ENCODE measurements at regions not wholly inside any gene's neighbourhood (a gene's known extent, or its start where the extent isn't known, plus 50 kb on each side); places are given as distances from the start of the nearest gene placed in this dataset.

DNA sequence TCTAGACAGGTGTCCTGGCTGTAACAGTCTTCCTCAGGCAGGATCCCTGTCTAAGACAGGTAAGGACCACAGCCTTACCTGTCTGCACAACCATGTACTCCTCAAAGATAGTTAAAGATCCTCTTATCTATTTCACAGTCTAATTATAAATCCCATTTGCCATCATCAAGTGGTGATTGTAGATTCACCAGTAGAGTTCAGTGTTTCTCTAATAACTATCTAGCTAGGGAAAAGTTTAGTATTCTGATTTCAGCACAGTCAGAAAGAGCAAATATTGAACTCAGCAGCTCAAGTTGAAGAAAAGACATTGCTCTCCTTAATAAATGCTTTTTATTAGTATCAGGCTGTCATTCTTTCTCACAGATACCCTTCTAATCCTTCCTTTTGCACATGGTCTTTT is 1305.5 kb upstream of the NXPH2 start:
- Histone ChIP-seq H3K9me3 (no peaks in the 10 kb centered on the region), H3F3A (replicated peaks; ENCODE audit: insufficient read depth) (no peaks in the 10 kb centered on the region), H2AFZ (ENCODE audit: low read depth) (no peak overlapping the region), H3K9ac (no peak overlapping the region), H3K4me2 (no peak overlapping the region), H3K4me1 (ENCODE audit: control insufficient read depth in 1 of 2, insufficient read depth in 2 of 2, low read depth in 1 of 2, low read length in 1 of 2) (no peaks in the 10 kb centered on the region; a peak in 1 of 4 replicates), H4K20me1 (ENCODE audit: insufficient read depth) (no peaks in the 10 kb centered on the region), H3K4me3 (ENCODE audit: low read depth in 2 of 2, low read length in 1 of 2) (no peak overlapping the region; a peak in 1 of 4 replicates), H3K36me3 (replicated peaks in 1 of 2; ENCODE audit: control insufficient read depth in 1 of 2, insufficient read depth in 2 of 2, low read length in 1 of 2) (no peaks in the 10 kb centered on the region), H3K9me2 (no peaks in the 10 kb centered on the region), H3K27me3 (ENCODE audit: insufficient read depth) (no peaks in the 10 kb centered on the region), H3K79me2 (ENCODE audit: insufficient read depth) (no peaks in the 10 kb centered on the region), H3K27ac (ENCODE audit: low read depth in 2 of 2, low read length in 1 of 2) (no peak overlapping the region)
- ChIA-PET CTCF (interaction anchor here (1.1 to 2.2 kb wide), 4 partner anchors 10 to 778 kb away, joined by 3 to 10 read pairs (median 4); no protein-coding TSS in a partner anchor), POLR2A (no interaction called here)
- TF ChIP-seq POLR2AphosphoS5 (IDR thresholded peaks at IDR 0.05; ENCODE audit: low read depth, low read length): no peak
- TF ChIP-seq FOSL2 (IDR thresholded peaks at IDR 0.05; ENCODE audit: borderline replicate concordance, low read depth): no peak
- TF ChIP-seq, protein P1, sequence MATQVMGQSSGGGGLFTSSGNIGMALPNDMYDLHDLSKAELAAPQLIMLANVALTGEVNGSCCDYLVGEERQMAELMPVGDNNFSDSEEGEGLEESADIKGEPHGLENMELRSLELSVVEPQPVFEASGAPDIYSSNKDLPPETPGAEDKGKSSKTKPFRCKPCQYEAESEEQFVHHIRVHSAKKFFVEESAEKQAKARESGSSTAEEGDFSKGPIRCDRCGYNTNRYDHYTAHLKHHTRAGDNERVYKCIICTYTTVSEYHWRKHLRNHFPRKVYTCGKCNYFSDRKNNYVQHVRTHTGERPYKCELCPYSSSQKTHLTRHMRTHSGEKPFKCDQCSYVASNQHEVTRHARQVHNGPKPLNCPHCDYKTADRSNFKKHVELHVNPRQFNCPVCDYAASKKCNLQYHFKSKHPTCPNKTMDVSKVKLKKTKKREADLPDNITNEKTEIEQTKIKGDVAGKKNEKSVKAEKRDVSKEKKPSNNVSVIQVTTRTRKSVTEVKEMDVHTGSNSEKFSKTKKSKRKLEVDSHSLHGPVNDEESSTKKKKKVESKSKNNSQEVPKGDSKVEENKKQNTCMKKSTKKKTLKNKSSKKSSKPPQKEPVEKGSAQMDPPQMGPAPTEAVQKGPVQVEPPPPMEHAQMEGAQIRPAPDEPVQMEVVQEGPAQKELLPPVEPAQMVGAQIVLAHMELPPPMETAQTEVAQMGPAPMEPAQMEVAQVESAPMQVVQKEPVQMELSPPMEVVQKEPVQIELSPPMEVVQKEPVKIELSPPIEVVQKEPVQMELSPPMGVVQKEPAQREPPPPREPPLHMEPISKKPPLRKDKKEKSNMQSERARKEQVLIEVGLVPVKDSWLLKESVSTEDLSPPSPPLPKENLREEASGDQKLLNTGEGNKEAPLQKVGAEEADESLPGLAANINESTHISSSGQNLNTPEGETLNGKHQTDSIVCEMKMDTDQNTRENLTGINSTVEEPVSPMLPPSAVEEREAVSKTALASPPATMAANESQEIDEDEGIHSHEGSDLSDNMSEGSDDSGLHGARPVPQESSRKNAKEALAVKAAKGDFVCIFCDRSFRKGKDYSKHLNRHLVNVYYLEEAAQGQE (IDR thresholded peaks at IDR 0.05; ENCODE audit: low read depth, low read length): no peak
- TF ChIP-seq FOXJ3 (CRISPR knock-in tag; IDR thresholded peaks at IDR 0.05): no peak
- peak; percentile 58 for TF ChIP-seq RAD21 (IDR thresholded peaks at IDR 0.05; ENCODE audit: low read length)
- TF ChIP-seq, protein P2, sequence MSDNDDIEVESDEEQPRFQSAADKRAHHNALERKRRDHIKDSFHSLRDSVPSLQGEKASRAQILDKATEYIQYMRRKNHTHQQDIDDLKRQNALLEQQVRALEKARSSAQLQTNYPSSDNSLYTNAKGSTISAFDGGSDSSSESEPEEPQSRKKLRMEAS (IDR thresholded peaks at IDR 0.05; ENCODE audit: low read depth): no peak
- no peak for TF ChIP-seq NFIC (IDR thresholded peaks at IDR 0.05; ENCODE audit: borderline replicate concordance)
- TF ChIP-seq, protein P3, sequence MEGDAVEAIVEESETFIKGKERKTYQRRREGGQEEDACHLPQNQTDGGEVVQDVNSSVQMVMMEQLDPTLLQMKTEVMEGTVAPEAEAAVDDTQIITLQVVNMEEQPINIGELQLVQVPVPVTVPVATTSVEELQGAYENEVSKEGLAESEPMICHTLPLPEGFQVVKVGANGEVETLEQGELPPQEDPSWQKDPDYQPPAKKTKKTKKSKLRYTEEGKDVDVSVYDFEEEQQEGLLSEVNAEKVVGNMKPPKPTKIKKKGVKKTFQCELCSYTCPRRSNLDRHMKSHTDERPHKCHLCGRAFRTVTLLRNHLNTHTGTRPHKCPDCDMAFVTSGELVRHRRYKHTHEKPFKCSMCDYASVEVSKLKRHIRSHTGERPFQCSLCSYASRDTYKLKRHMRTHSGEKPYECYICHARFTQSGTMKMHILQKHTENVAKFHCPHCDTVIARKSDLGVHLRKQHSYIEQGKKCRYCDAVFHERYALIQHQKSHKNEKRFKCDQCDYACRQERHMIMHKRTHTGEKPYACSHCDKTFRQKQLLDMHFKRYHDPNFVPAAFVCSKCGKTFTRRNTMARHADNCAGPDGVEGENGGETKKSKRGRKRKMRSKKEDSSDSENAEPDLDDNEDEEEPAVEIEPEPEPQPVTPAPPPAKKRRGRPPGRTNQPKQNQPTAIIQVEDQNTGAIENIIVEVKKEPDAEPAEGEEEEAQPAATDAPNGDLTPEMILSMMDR (IDR thresholded peaks at IDR 0.05): peak; percentile 44
- TF ChIP-seq RCOR1 (IDR thresholded peaks at IDR 0.05; ENCODE audit: low read length): no peak
- DNase-seq: no peak

DNA sequence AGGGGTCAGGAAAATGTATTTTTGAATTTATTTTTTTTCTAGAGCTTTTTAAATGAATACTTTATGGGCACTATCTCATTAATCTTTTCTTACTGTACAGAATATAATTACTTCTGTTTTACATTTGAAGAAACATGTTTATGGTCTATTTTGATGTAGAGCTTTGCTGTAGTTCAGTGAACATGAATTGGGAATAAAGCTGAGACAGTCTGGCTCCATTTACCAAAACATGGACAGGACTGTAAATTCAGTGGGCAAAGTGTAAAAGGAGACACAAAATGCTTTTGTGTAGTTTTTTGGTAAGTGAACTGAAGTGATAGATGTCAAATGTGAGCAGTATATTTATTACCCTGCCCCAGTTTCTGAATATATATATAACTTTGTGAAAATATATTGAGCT is 1298.8 kb upstream of the NXPH2 start:
- no peak overlapping the region for H3K4me2 ChIP-seq
- no peak overlapping the region for H3K9ac ChIP-seq
- no peaks in the 10 kb centered on the region for H3K79me2 ChIP-seq (ENCODE audit: insufficient read depth)
- no peak for DNase-seq
- H3K4me1 ChIP-seq (ENCODE audit: control insufficient read depth in 1 of 2, insufficient read depth in 2 of 2, low read depth in 1 of 2, low read length in 1 of 2): no peaks in the 10 kb centered on the region
- no peaks in the 10 kb centered on the region for H3F3A ChIP-seq (replicated peaks; ENCODE audit: insufficient read depth)
- TF ChIP-seq POLR2AphosphoS5 (IDR thresholded peaks at IDR 0.05; ENCODE audit: low read depth, low read length): no peak
- no peak for TF ChIP-seq SIN3A (IDR thresholded peaks at IDR 0.05; ENCODE audit: borderline replicate concordance, low read depth, low read length)
- TF ChIP-seq NRF1 (IDR thresholded peaks at IDR 0.05; ENCODE audit: low read depth, low read length): no peak
- H3K9me2 ChIP-seq: no peaks in the 10 kb centered on the region
- no peaks in the 10 kb centered on the region for H3K36me3 ChIP-seq (replicated peaks in 1 of 2; ENCODE audit: control insufficient read depth in 1 of 2, insufficient read depth in 2 of 2, low read length in 1 of 2)
- H3K27me3 ChIP-seq (ENCODE audit: insufficient read depth): no peaks in the 10 kb centered on the region
- no peaks in the 10 kb centered on the region for H3K9me3 ChIP-seq
- ChIA-PET POLR2A (no interaction called here), CTCF (interaction anchor here (0.6 kb wide), 1 partner anchor 261 kb away, joined by 3 read pairs; no protein-coding TSS in a partner anchor)
- no peak overlapping the region for H3K4me3 ChIP-seq (ENCODE audit: low read depth in 2 of 2, low read length in 1 of 2)
- no peak overlapping the region for H3K27ac ChIP-seq (ENCODE audit: low read depth in 2 of 2, low read length in 1 of 2)
- no peak overlapping the region for H2AFZ ChIP-seq (ENCODE audit: low read depth)
- H4K20me1 ChIP-seq (ENCODE audit: insufficient read depth): no peaks in the 10 kb centered on the region

All from SK-N-SH (cell line).